ENCODE measurements at regions not wholly inside any gene's neighbourhood (a gene's known extent, or its start where the extent isn't known, plus 50 kb on each side); places are given as distances from the start of the nearest gene placed in this dataset.

GRCh38 chr10:120960725-120961124 is 109.6 kb downstream of the WDR11 start:
- DNase-seq = no peak

GRCh38 chr10:120961795-120962755 is 110.9 kb downstream of the WDR11 start:
- no peak for DNase-seq

- DNase-seq = peak; percentile 76
These were observed 111.8 kb downstream of the WDR11 start for GRCh38 chr10:120962756-120963593.

- no peak for DNase-seq
These were observed 112.5 kb downstream of the WDR11 start for GRCh38 chr10:120963594-120964220.

- no peak for DNase-seq
These were observed 115.5 kb downstream of the WDR11 start for GRCh38 chr10:120966657-120967045.

GRCh38 chr10:120969219-120969645 is 118.1 kb downstream of the WDR11 start:
- DNase-seq = no peak

GRCh38 chr10:120970595-120971529 is 119.7 kb downstream of the WDR11 start:
- no peak for DNase-seq

- DNase-seq = no peak
These were observed 120.5 kb downstream of the WDR11 start for GRCh38 chr10:120971671-120972070.

- no peak for DNase-seq
These were observed 121.1 kb downstream of the WDR11 start for GRCh38 chr10:120972259-120972658.

GRCh38 chr10:120975072-120975867 is 124.1 kb downstream of the WDR11 start:
- no peak for DNase-seq

GRCh38 chr10:120975868-120976225 is 124.7 kb downstream of the WDR11 start:
- DNase-seq = no peak

GRCh38 chr10:120977897-120978296 is 126.7 kb downstream of the WDR11 start:
- no peak for DNase-seq

- no peak for DNase-seq
These were observed 127.6 kb downstream of the WDR11 start for GRCh38 chr10:120978589-120979252.

GRCh38 chr10:120979435-120980278 is 128.5 kb downstream of the WDR11 start:
- DNase-seq = peak; percentile 80

- DNase-seq = no peak
These were observed 129.4 kb downstream of the WDR11 start for GRCh38 chr10:120980279-120981255.

GRCh38 chr10:120981601-120982391 is 130.6 kb downstream of the WDR11 start:
- DNase-seq = no peak

GRCh38 chr10:120982507-120982906 is 131.3 kb downstream of the WDR11 start:
- DNase-seq = no peak

GRCh38 chr10:120983721-120984120 is 132.6 kb downstream of the WDR11 start:
- no peak for DNase-seq

Data from retina (tissue), 1 donor.